ENCODE measurements at regions not wholly inside any gene's neighbourhood (a gene's known extent, or its start where the extent isn't known, plus 50 kb on each side); places are given as distances from the start of the nearest gene placed in this dataset.
"Not testable (repeated sequence)": the region's sequence is repeated elsewhere in the genome, so short reads cannot be mapped to it uniquely, and the experiment has no call there.

- not testable (repeated sequence) for DNase-seq
Measured at GRCh38 chr6:127406722-127407121, 52.5 kb downstream of the KIAA0408 start.

GRCh38 chr6:127406122-127406521, 53.1 kb downstream of the KIAA0408 start:
- DNase-seq = no peak

- DNase-seq = no peak
Measured at GRCh38 chr6:127404594-127405178, 54.5 kb downstream of the KIAA0408 start.

GRCh38 chr6:127404133-127404532, 55.1 kb downstream of the KIAA0408 start:
- no peak for DNase-seq

GRCh38 chr6:127403636-127404035, 55.6 kb downstream of the KIAA0408 start:
- DNase-seq = no peak

- no peak for DNase-seq
Measured at GRCh38 chr6:127402890-127403617, 56.1 kb downstream of the KIAA0408 start.

- no peak for DNase-seq
Measured at GRCh38 chr6:127397729-127398630, 54.6 kb upstream of the ECHDC1 start.

- peak; percentile 91 for DNase-seq
Measured at GRCh38 chr6:127397171-127397597, 53.8 kb upstream of the ECHDC1 start.

All from DMS79 (cell line).